ENCODE measurements at regions not wholly inside any gene's neighbourhood (a gene's known extent, or its start where the extent isn't known, plus 50 kb on each side); places are given as distances from the start of the nearest gene placed in this dataset.

- TF ChIP-seq REST (IDR thresholded peaks at IDR 0.05; ENCODE audit: insufficient read depth in 1 of 2, low read depth in 2 of 2, low read length in 2 of 2) (no peak), SIN3A (IDR thresholded peaks at IDR 0.05; ENCODE audit: borderline replicate concordance, insufficient read depth, low read length) (no peak), FOXP2 (optimal IDR thresholded peaks at IDR 0.05; ENCODE audit: borderline replicate concordance, extremely low read depth, extremely low read length, insufficient read depth) (no peak), TAF1 (IDR thresholded peaks at IDR 0.05; ENCODE audit: borderline replicate concordance, insufficient read depth, low read length) (no peak), POLR2AphosphoS5 (IDR thresholded peaks at IDR 0.05; ENCODE audit: low read depth, low read length) (no peak)
These were observed 74.8 kb upstream of the PLSCR5 start for GRCh38 chr3:146679995-146680394.

- TF ChIP-seq REST (IDR thresholded peaks at IDR 0.05; ENCODE audit: insufficient read depth in 1 of 2, low read depth in 2 of 2, low read length in 2 of 2) (no peak), TAF1 (IDR thresholded peaks at IDR 0.05; ENCODE audit: borderline replicate concordance, insufficient read depth, low read length) (no peak), SIN3A (IDR thresholded peaks at IDR 0.05; ENCODE audit: borderline replicate concordance, insufficient read depth, low read length) (no peak), POLR2AphosphoS5 (IDR thresholded peaks at IDR 0.05; ENCODE audit: low read depth, low read length) (no peak), FOXP2 (optimal IDR thresholded peaks at IDR 0.05; ENCODE audit: borderline replicate concordance, extremely low read depth, extremely low read length, insufficient read depth) (no peak)
These were observed 74.0 kb upstream of the PLSCR5 start for GRCh38 chr3:146679191-146679590.

- no peak for TF ChIP-seq FOXP2 (optimal IDR thresholded peaks at IDR 0.05; ENCODE audit: borderline replicate concordance, extremely low read depth, extremely low read length, insufficient read depth)
These were observed 67.8 kb upstream of the PLSCR5 start for GRCh38 chr3:146672941-146673340.

GRCh38 chr3:146664403-146664802 is 59.3 kb upstream of the PLSCR5 start:
- TF ChIP-seq FOXP2 (optimal IDR thresholded peaks at IDR 0.05; ENCODE audit: borderline replicate concordance, extremely low read depth, extremely low read length, insufficient read depth) = no peak
- TF ChIP-seq REST (IDR thresholded peaks at IDR 0.05; ENCODE audit: insufficient read depth in 1 of 2, low read depth in 2 of 2, low read length in 2 of 2) = no peak
- no peak for TF ChIP-seq POLR2AphosphoS5 (IDR thresholded peaks at IDR 0.05; ENCODE audit: low read depth, low read length)
- no peak for TF ChIP-seq TAF1 (IDR thresholded peaks at IDR 0.05; ENCODE audit: borderline replicate concordance, insufficient read depth, low read length)
- no peak for TF ChIP-seq SIN3A (IDR thresholded peaks at IDR 0.05; ENCODE audit: borderline replicate concordance, insufficient read depth, low read length)

- no peak for TF ChIP-seq TAF1 (IDR thresholded peaks at IDR 0.05; ENCODE audit: borderline replicate concordance, insufficient read depth, low read length)
These were observed 53.7 kb upstream of the PLSCR5 start for GRCh38 chr3:146658841-146659240.

GRCh38 chr3:146655333-146655996 is 50.3 kb upstream of the PLSCR5 start:
- TF ChIP-seq REST (IDR thresholded peaks at IDR 0.05; ENCODE audit: insufficient read depth in 1 of 2, low read depth in 2 of 2, low read length in 2 of 2) = no peak
- no peak for TF ChIP-seq POLR2AphosphoS5 (IDR thresholded peaks at IDR 0.05; ENCODE audit: low read depth, low read length)
- TF ChIP-seq SIN3A (IDR thresholded peaks at IDR 0.05; ENCODE audit: borderline replicate concordance, insufficient read depth, low read length) = no peak
- TF ChIP-seq FOXP2 (optimal IDR thresholded peaks at IDR 0.05; ENCODE audit: borderline replicate concordance, extremely low read depth, extremely low read length, insufficient read depth) = no peak
- no peak for TF ChIP-seq TAF1 (IDR thresholded peaks at IDR 0.05; ENCODE audit: borderline replicate concordance, insufficient read depth, low read length)

Measured in PFSK-1 (cell line).